ENCODE measurements at regions not wholly inside any gene's neighbourhood (a gene's known extent, or its start where the extent isn't known, plus 50 kb on each side); places are given as distances from the start of the nearest gene placed in this dataset.

GRCh38 chr15:88975891-88976290 is 62.7 kb upstream of the MFGE8 start:
- Histone ChIP-seq H3K36me3 (ENCODE audit: control insufficient read depth, insufficient read depth, low read length) (no peaks in the 10 kb centered on the region), H3K4me2 (ENCODE audit: extremely low read depth, insufficient read depth, low read length) (no peak overlapping the region), H3K9ac (ENCODE audit: insufficient read depth, low read length) (no peak overlapping the region), H3K9me3 (ENCODE audit: control insufficient read depth, insufficient read depth, low read depth, low read length) (no peaks in the 10 kb centered on the region), H3K27me3 (ENCODE audit: control insufficient read depth, insufficient read depth, low read length) (no peaks in the 10 kb centered on the region), H4K20me1 (ENCODE audit: control insufficient read depth, extremely low read depth, insufficient read depth, low read length) (no peaks in the 10 kb centered on the region), H2AFZ (ENCODE audit: low read length) (no peak overlapping the region), H3K4me1 (ENCODE audit: control insufficient read depth, extremely low read depth, insufficient read depth, low read length) (no peaks in the 10 kb centered on the region), H3K79me2 (ENCODE audit: control insufficient read depth, insufficient read depth, low read length) (no peaks in the 10 kb centered on the region), H3K4me3 (replicated peaks in 1 of 4; ENCODE audit: control extremely low read depth in 1 of 4, insufficient read depth in 1 of 4, low read depth in 3 of 4, low read length in 4 of 4) (no peak overlapping the region), H3K27ac (ENCODE audit: insufficient read depth, low read length) (no peak overlapping the region)
- peak in 1 of 2 donors; percentile 37 for DNase-seq (ENCODE audit: low read depth in 2 of 2)
- TF ChIP-seq CTCF (conservative IDR thresholded peaks at IDR 0.05 in 1 of 2, IDR thresholded peaks at IDR 0.05 in 1 of 2; ENCODE audit: low read depth in 1 of 2, low read length in 2 of 2) (no peak), EZH2 (IDR thresholded peaks at IDR 0.05; ENCODE audit: low read length, missing control alignments) (no peak)

DNA sequence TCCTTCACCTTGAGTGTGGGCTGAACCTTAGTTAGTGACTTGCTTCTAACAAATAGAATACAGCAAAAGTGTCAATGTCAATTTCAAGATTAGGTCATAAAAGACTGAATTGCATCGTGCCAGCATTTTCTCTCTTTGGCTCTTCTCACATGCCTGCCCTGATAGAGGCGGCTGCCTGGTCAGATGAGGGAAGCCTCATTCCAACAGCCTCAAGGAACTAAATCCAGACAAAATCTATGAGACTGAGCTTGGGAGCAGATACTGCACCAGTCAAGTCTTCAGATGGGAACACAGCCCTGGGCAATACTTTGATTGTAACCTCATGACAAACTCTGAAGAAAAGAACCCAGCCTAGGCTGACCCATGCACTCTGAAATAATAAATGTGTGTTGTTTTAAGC is 63.5 kb upstream of the MFGE8 start:
- Histone ChIP-seq H3K4me1 (ENCODE audit: control insufficient read depth, extremely low read depth, insufficient read depth, low read length) (peaks cover under 1% of the 10 kb centered on the region), H3K79me2 (ENCODE audit: control insufficient read depth, insufficient read depth, low read length) (no peaks in the 10 kb centered on the region), H2AFZ (ENCODE audit: low read length) (no peak overlapping the region), H3K27me3 (ENCODE audit: control insufficient read depth, insufficient read depth, low read length) (no peaks in the 10 kb centered on the region), H3K36me3 (ENCODE audit: control insufficient read depth, insufficient read depth, low read length) (no peaks in the 10 kb centered on the region), H4K20me1 (ENCODE audit: control insufficient read depth, extremely low read depth, insufficient read depth, low read length) (no peaks in the 10 kb centered on the region), H3K9ac (ENCODE audit: insufficient read depth, low read length) (no peak overlapping the region), H3K27ac (ENCODE audit: insufficient read depth, low read length) (no peak overlapping the region), H3K4me2 (ENCODE audit: extremely low read depth, insufficient read depth, low read length) (no peak overlapping the region), H3K4me3 (replicated peaks in 1 of 4; ENCODE audit: control extremely low read depth in 1 of 4, insufficient read depth in 1 of 4, low read depth in 3 of 4, low read length in 4 of 4) (no peak overlapping the region), H3K9me3 (ENCODE audit: control insufficient read depth, insufficient read depth, low read depth, low read length) (no peaks in the 10 kb centered on the region)
- no peak for DNase-seq (ENCODE audit: low read depth in 2 of 2)
- TF ChIP-seq EZH2 (IDR thresholded peaks at IDR 0.05; ENCODE audit: low read length, missing control alignments) = no peak
- no peak for TF ChIP-seq CTCF (conservative IDR thresholded peaks at IDR 0.05 in 1 of 2, IDR thresholded peaks at IDR 0.05 in 1 of 2; ENCODE audit: low read depth in 1 of 2, low read length in 2 of 2)

DNA sequence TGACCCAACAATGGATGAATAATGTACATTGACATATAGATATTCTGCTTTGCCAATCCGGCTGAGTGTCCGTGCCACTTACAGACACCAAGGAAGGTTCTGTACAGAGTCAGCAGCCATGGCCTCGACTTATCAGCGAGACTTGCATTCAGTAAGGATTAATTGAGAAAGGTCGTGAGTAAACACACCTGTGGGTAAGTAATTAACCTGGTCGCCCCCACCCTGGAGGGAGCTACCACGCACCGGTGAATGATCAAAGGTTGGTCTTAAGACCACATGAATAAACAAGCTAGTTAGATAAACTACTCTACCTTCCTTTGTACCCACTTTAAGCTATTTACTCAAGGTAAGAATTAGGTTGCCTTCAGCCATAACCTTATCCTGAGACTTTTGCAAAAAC is 66.5 kb upstream of the MFGE8 start:
- Histone ChIP-seq H3K27me3 (ENCODE audit: control insufficient read depth, insufficient read depth, low read length) (no peaks in the 10 kb centered on the region), H3K9me3 (ENCODE audit: control insufficient read depth, insufficient read depth, low read depth, low read length) (no peaks in the 10 kb centered on the region), H3K4me2 (ENCODE audit: extremely low read depth, insufficient read depth, low read length) (no peak overlapping the region), H3K4me3 (replicated peaks in 1 of 4; ENCODE audit: control extremely low read depth in 1 of 4, insufficient read depth in 1 of 4, low read depth in 3 of 4, low read length in 4 of 4) (no peak overlapping the region), H3K27ac (ENCODE audit: insufficient read depth, low read length) (no peak overlapping the region), H3K4me1 (ENCODE audit: control insufficient read depth, extremely low read depth, insufficient read depth, low read length) (peaks cover 7% of the 10 kb centered on the region), H2AFZ (ENCODE audit: low read length) (no peak overlapping the region), H4K20me1 (ENCODE audit: control insufficient read depth, extremely low read depth, insufficient read depth, low read length) (no peaks in the 10 kb centered on the region), H3K9ac (ENCODE audit: insufficient read depth, low read length) (no peak overlapping the region), H3K36me3 (ENCODE audit: control insufficient read depth, insufficient read depth, low read length) (no peaks in the 10 kb centered on the region), H3K79me2 (ENCODE audit: control insufficient read depth, insufficient read depth, low read length) (no peaks in the 10 kb centered on the region)
- no peak for TF ChIP-seq CTCF (conservative IDR thresholded peaks at IDR 0.05 in 1 of 2, IDR thresholded peaks at IDR 0.05 in 1 of 2; ENCODE audit: low read depth in 1 of 2, low read length in 2 of 2)
- no peak for TF ChIP-seq EZH2 (IDR thresholded peaks at IDR 0.05; ENCODE audit: low read length, missing control alignments)
- DNase-seq (ENCODE audit: low read depth in 2 of 2) = no peak
